ENCODE measurements at regions not wholly inside any gene's neighbourhood (a gene's known extent, or its start where the extent isn't known, plus 50 kb on each side); places are given as distances from the start of the nearest gene placed in this dataset.

- TF ChIP-seq CTCF (IDR thresholded peaks at IDR 0.05; ENCODE audit: unreplicated experiment), result no peak
- DNase-seq (ENCODE audit: unreplicated experiment), result peak; percentile 90
- H3K9me3 Mint-ChIP-seq (ENCODE audit: unreplicated experiment), result no peaks in the 10 kb centered on the region
- H3K27me3 Mint-ChIP-seq (ENCODE audit: insufficient read depth, unreplicated experiment), result no peaks in the 10 kb centered on the region
- CTCF ChIA-PET, result interaction anchor here (0.7 kb wide), 1 partner anchor 46 kb away, joined by 3 read pairs; no protein-coding TSS in a partner anchor
- POLR2A ChIA-PET, result interaction anchor here (0.7 to 1.2 kb wide), 3 partner anchors 35 to 276 kb away, joined by 4 to 7 read pairs (median 5); no protein-coding TSS in a partner anchor
- intact Hi-C loops (cut with micrococcal nuclease), result loop anchor here (2.0 to 5.0 kb wide), 2 partner anchors 40 to 91 kb away; no protein-coding TSS in a partner anchor
- TSS peak; percentile 93 for BruUV-seq (replicated peaks)
- peak overlapping the region; percentile 55 for H3K4me3 Mint-ChIP-seq (ENCODE audit: unreplicated experiment)
- peaks cover 4% of the 10 kb centered on the region for H3K36me3 Mint-ChIP-seq (ENCODE audit: insufficient read depth, unreplicated experiment)
- H3K4me1 Mint-ChIP-seq (ENCODE audit: insufficient read depth, unreplicated experiment), result peaks cover 32% of the 10 kb centered on the region
- peak overlapping the region; percentile 97 for H3K27ac Mint-ChIP-seq (ENCODE audit: low read depth, unreplicated experiment)
Observed at GRCh38 chr3:106728315-106729098, 648.7 kb upstream of the CCDC54 start.

- CTCF ChIA-PET, result no interaction called here
- no peak for DNase-seq (ENCODE audit: unreplicated experiment)
- Mint-ChIP-seq H3K4me3 (ENCODE audit: unreplicated experiment) (no peak overlapping the region), H3K9me3 (ENCODE audit: unreplicated experiment) (no peaks in the 10 kb centered on the region), H3K4me1 (ENCODE audit: insufficient read depth, unreplicated experiment) (peaks cover 37% of the 10 kb centered on the region), H3K27ac (ENCODE audit: low read depth, unreplicated experiment) (peak overlapping the region; percentile 97), H3K36me3 (ENCODE audit: insufficient read depth, unreplicated experiment) (peaks cover 4% of the 10 kb centered on the region), H3K27me3 (ENCODE audit: insufficient read depth, unreplicated experiment) (no peaks in the 10 kb centered on the region)
- intact Hi-C loops (cut with micrococcal nuclease), result loop anchor here (2.0 to 5.0 kb wide), 2 partner anchors 41 to 92 kb away; no protein-coding TSS in a partner anchor
- POLR2A ChIA-PET, result interaction anchor here (0.6 to 1.2 kb wide), 3 partner anchors 34 to 78 kb away, joined by 3 to 7 read pairs (median 5); no protein-coding TSS in a partner anchor
- BruUV-seq (replicated peaks), result no TSS peak
- TF ChIP-seq CTCF (IDR thresholded peaks at IDR 0.05; ENCODE audit: unreplicated experiment), result no peak
Observed at GRCh38 chr3:106729481-106729880, 647.8 kb upstream of the CCDC54 start.

GRCh38 chr3:106731230-106731629, 646.0 kb upstream of the CCDC54 start:
- Mint-ChIP-seq H3K4me3 (ENCODE audit: unreplicated experiment) (no peak overlapping the region), H3K27ac (ENCODE audit: low read depth, unreplicated experiment) (no peak overlapping the region), H3K4me1 (ENCODE audit: insufficient read depth, unreplicated experiment) (peaks cover 30% of the 10 kb centered on the region), H3K27me3 (ENCODE audit: insufficient read depth, unreplicated experiment) (no peaks in the 10 kb centered on the region), H3K36me3 (ENCODE audit: insufficient read depth, unreplicated experiment) (peaks cover 4% of the 10 kb centered on the region), H3K9me3 (ENCODE audit: unreplicated experiment) (no peaks in the 10 kb centered on the region)
- no peak for TF ChIP-seq CTCF (IDR thresholded peaks at IDR 0.05; ENCODE audit: unreplicated experiment)
- intact Hi-C loops (cut with micrococcal nuclease), result no loop called here
- ChIA-PET POLR2A (no interaction called here), CTCF (interaction anchor here (0.6 to 1.2 kb wide), 2 partner anchors 10 to 845 kb away, joined by 3 read pairs; no protein-coding TSS in a partner anchor)
- BruUV-seq (replicated peaks), result no TSS peak
- DNase-seq (ENCODE audit: unreplicated experiment), result no peak

GRCh38 chr3:106734712-106735111, 642.5 kb upstream of the CCDC54 start:
- POLR2A ChIA-PET, result interaction anchor here (0.7 kb wide), 1 partner anchor 882 kb away, joined by 3 read pairs; no protein-coding TSS in a partner anchor
- TF ChIP-seq CTCF (IDR thresholded peaks at IDR 0.05; ENCODE audit: unreplicated experiment), result no peak
- no peak overlapping the region for H3K4me3 Mint-ChIP-seq (ENCODE audit: unreplicated experiment)
- intact Hi-C loops (cut with micrococcal nuclease), result no loop called here
- H3K27me3 Mint-ChIP-seq (ENCODE audit: insufficient read depth, unreplicated experiment), result no peaks in the 10 kb centered on the region
- H3K36me3 Mint-ChIP-seq (ENCODE audit: insufficient read depth, unreplicated experiment), result no peaks in the 10 kb centered on the region
- no peak for DNase-seq (ENCODE audit: unreplicated experiment)
- no peaks in the 10 kb centered on the region for H3K9me3 Mint-ChIP-seq (ENCODE audit: unreplicated experiment)
- CTCF ChIA-PET, result interaction anchor here (0.6 to 0.8 kb wide), 3 partner anchors 8 to 128 kb away, joined by 3 read pairs; no protein-coding TSS in a partner anchor
- peaks cover 9% of the 10 kb centered on the region for H3K4me1 Mint-ChIP-seq (ENCODE audit: insufficient read depth, unreplicated experiment)
- BruUV-seq (replicated peaks), result no TSS peak
- H3K27ac Mint-ChIP-seq (ENCODE audit: low read depth, unreplicated experiment), result no peak overlapping the region
